WTC11 (cell line): ENCODE measurements at regions not wholly inside any gene's neighbourhood (a gene's known extent, or its start where the extent isn't known, plus 50 kb on each side); places are given as distances from the start of the nearest gene placed in this dataset.

Experiments used
- ATAC-seq: fragments of 200-7000 bp; cut with Tn5 transposase; 2 replicates; pipeline ENCODE4 v1.10.0; 2021; ENCODE audit warnings: mild to moderate bottlenecking, moderate library complexity
- CTCF ChIA-PET: fragments of 300-600 bp; sonication (Branson Sonifier 250); formaldehyde crosslinking; loops from one replicate; lab custom pipeline; 2021; ENCODE audit warnings: antibody characterized with exemption; lab: Charles Lee
- POLR2A ChIA-PET: fragments of 350-600 bp; sonication (Branson Sonifier 250); formaldehyde crosslinking; loops from one replicate; lab custom pipeline; 2021; ENCODE audit warnings: antibody characterized with exemption; lab: Charles Lee
- DNase-seq: peaks from one replicate; pipeline ENCODE4 v3.0.0; 2021; ENCODE audit warnings: low spot score
- H3K27ac Mint-ChIP-seq: 2 replicates; pipeline ENCODE4 v1.8.0; 2021; ENCODE audit warnings: mixed read lengths
- H3K27me3 Mint-ChIP-seq: 2 replicates; pipeline ENCODE4 v1.8.0; 2021; ENCODE audit warnings: low read depth, mild to moderate bottlenecking, moderate library complexity, mixed read lengths
- H3K36me3 Mint-ChIP-seq: 2 replicates; pipeline ENCODE4 v1.8.0; 2021; ENCODE audit warnings: mixed read lengths
- H3K4me1 Mint-ChIP-seq: 2 replicates; pipeline ENCODE4 v1.8.0; 2022; ENCODE audit warnings: mixed read lengths
- H3K4me3 Mint-ChIP-seq: 2 replicates; pipeline ENCODE4 v1.8.0; 2021; ENCODE audit warnings: mild to moderate bottlenecking, moderate library complexity, mixed read lengths
- H3K9me3 Mint-ChIP-seq: 2 replicates; pipeline ENCODE4 v1.8.0; 2021; ENCODE audit warnings: mixed read lengths
- CREM ChIP-seq: sonication (generic); formaldehyde crosslinking; IDR thresholded peaks from 2 replicates; pipeline ENCODE4 v1.8.1; 2022; ENCODE audit warnings: mild to moderate bottlenecking, missing genetic modification reagents, moderate library complexity
- ELF4 ChIP-seq: sonication (generic); formaldehyde crosslinking; IDR thresholded peaks from 2 replicates; pipeline ENCODE4 v1.8.1; 2022; ENCODE audit warnings: low read depth, mild to moderate bottlenecking, moderate library complexity, missing genetic modification reagents
- ETV6 ChIP-seq: sonication (generic); formaldehyde crosslinking; IDR thresholded peaks from 2 replicates; pipeline ENCODE4 v1.8.1; 2022; ENCODE audit warnings: mild to moderate bottlenecking, missing genetic modification reagents
- MYBL2 ChIP-seq: sonication (generic); formaldehyde crosslinking; IDR thresholded peaks from 2 replicates; pipeline ENCODE4 v1.8.1; 2023; ENCODE audit warnings: mild to moderate bottlenecking, moderate library complexity, missing genetic modification reagents
- RORB ChIP-seq: fragments of 250-450 bp; sonication (Bioruptor Pico); IDR thresholded peaks from 2 replicates; pipeline ENCODE4 v1.9.0; 2021; ENCODE audit warnings: mild to moderate bottlenecking
- TCF7 ChIP-seq: sonication (generic); formaldehyde crosslinking; IDR thresholded peaks from 2 replicates; pipeline ENCODE4 v1.8.0; 2022; ENCODE audit warnings: mild to moderate bottlenecking, low read depth, missing genetic modification reagents, moderate library complexity
- ZNF232 ChIP-seq: sonication (generic); formaldehyde crosslinking; IDR thresholded peaks from 2 replicates; pipeline ENCODE4 v1.8.0; 2022; ENCODE audit warnings: mild to moderate bottlenecking, missing genetic modification reagents
- ZNF263 ChIP-seq: sonication (generic); formaldehyde crosslinking; IDR thresholded peaks from 2 replicates; pipeline ENCODE4 v1.8.1; 2022; ENCODE audit warnings: low read depth, mild to moderate bottlenecking, moderate library complexity, missing genetic modification reagents
- ZNF396 ChIP-seq: fragments of 250-450 bp; sonication (Bioruptor Pico); IDR thresholded peaks from 2 replicates; pipeline ENCODE4 v1.8.0; 2021; ENCODE audit warnings: mild to moderate bottlenecking, moderate library complexity, borderline replicate concordance
- ZNF416 ChIP-seq: fragments of 250-450 bp; sonication (Bioruptor Pico); IDR thresholded peaks from 2 replicates; pipeline ENCODE4 v1.9.0; 2021; ENCODE audit warnings: mild to moderate bottlenecking, inconsistent platforms
- TF ChIP-seq, protein P1 (sequence below): sonication (generic); formaldehyde crosslinking; IDR thresholded peaks from 2 replicates; pipeline ENCODE4 v1.8.0; 2022; ENCODE audit warnings: mild to moderate bottlenecking, missing genetic modification reagents
- TF ChIP-seq, protein P2 (sequence below): fragments of 200-600 bp; IDR thresholded peaks from 2 replicates; pipeline ENCODE4 v1.8.0; 2022; ENCODE audit warnings: antibody characterized with exemption
- TF ChIP-seq, protein P3 (sequence below): sonication (generic); formaldehyde crosslinking; IDR thresholded peaks from 2 replicates; pipeline ENCODE4 v1.8.0; 2022; ENCODE audit warnings: missing genetic modification reagents
- TF ChIP-seq, protein P4 (sequence below): sonication (generic); formaldehyde crosslinking; IDR thresholded peaks from 2 replicates; pipeline ENCODE4 v1.8.0; 2023; ENCODE audit warnings: missing genetic modification reagents, mild to moderate bottlenecking, borderline replicate concordance
- TF ChIP-seq, protein P5 (sequence below): sonication (generic); formaldehyde crosslinking; IDR thresholded peaks from 2 replicates; pipeline ENCODE4 v1.8.1; 2022; ENCODE audit warnings: mild to moderate bottlenecking, missing genetic modification reagents, moderate library complexity, borderline replicate concordance
- TF ChIP-seq, protein P6 (sequence below): sonication (generic); formaldehyde crosslinking; IDR thresholded peaks from 2 replicates; pipeline ENCODE4 v1.8.1; 2022; ENCODE audit warnings: missing genetic modification reagents, borderline replicate concordance
- TF ChIP-seq, protein P7 (sequence below): sonication (generic); formaldehyde crosslinking; IDR thresholded peaks from 2 replicates; pipeline ENCODE4 v1.8.1; 2022; ENCODE audit warnings: low read depth, mild to moderate bottlenecking, moderate library complexity, missing genetic modification reagents, borderline replicate concordance

DNA sequence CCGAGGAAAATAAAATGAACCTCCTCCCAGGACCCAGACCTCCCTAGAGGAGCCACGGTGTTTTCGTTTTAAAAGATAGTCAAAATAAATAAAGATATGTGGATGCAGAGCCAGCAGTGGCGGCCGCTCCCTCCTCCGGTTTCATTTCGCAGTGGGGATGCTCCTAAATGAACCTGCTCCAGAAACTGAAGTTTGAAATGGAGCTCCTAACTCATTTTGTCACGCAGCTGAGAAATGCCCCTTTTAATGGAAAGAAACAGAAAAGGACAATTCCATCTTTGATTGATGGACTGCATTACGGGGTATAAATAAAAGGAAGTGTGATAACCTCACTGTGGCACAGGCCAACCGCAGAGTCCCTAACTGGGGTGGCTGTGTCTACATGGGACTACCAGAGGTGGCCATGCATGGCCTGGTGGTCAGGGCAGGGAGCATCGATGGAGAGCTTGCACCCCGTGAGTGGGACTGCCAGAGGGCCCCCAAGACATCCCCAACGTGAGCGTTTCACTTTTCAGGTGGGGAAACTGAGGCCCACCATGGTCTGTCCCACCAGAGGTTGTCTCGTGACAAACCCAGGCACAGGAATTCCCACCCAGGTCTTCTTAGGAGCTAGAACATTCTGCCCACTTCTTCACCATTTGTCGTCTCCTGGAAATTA lies 426.6 kb downstream of the BRD1 start:
- H3K4me3 Mint-ChIP-seq = no peak overlapping the region
- H3K4me1 Mint-ChIP-seq = peaks cover 8% of the 10 kb centered on the region; the same call in 1 of the 2 replicates
- no peak for ATAC-seq
- ChIA-PET CTCF (no interaction called here), POLR2A (no interaction called here)
- peaks cover 4% of the 10 kb centered on the region for H3K27me3 Mint-ChIP-seq
- no peaks in the 10 kb centered on the region for H3K36me3 Mint-ChIP-seq
- TF ChIP-seq, protein P1, sequence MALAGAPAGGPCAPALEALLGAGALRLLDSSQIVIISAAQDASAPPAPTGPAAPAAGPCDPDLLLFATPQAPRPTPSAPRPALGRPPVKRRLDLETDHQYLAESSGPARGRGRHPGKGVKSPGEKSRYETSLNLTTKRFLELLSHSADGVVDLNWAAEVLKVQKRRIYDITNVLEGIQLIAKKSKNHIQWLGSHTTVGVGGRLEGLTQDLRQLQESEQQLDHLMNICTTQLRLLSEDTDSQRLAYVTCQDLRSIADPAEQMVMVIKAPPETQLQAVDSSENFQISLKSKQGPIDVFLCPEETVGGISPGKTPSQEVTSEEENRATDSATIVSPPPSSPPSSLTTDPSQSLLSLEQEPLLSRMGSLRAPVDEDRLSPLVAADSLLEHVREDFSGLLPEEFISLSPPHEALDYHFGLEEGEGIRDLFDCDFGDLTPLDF (CRISPR knock-in tag) = no peak
- no peak for TF ChIP-seq ZNF263 (CRISPR knock-in tag)
- TF ChIP-seq, protein P2, sequence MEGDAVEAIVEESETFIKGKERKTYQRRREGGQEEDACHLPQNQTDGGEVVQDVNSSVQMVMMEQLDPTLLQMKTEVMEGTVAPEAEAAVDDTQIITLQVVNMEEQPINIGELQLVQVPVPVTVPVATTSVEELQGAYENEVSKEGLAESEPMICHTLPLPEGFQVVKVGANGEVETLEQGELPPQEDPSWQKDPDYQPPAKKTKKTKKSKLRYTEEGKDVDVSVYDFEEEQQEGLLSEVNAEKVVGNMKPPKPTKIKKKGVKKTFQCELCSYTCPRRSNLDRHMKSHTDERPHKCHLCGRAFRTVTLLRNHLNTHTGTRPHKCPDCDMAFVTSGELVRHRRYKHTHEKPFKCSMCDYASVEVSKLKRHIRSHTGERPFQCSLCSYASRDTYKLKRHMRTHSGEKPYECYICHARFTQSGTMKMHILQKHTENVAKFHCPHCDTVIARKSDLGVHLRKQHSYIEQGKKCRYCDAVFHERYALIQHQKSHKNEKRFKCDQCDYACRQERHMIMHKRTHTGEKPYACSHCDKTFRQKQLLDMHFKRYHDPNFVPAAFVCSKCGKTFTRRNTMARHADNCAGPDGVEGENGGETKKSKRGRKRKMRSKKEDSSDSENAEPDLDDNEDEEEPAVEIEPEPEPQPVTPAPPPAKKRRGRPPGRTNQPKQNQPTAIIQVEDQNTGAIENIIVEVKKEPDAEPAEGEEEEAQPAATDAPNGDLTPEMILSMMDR = no peak
- TF ChIP-seq, protein P3, sequence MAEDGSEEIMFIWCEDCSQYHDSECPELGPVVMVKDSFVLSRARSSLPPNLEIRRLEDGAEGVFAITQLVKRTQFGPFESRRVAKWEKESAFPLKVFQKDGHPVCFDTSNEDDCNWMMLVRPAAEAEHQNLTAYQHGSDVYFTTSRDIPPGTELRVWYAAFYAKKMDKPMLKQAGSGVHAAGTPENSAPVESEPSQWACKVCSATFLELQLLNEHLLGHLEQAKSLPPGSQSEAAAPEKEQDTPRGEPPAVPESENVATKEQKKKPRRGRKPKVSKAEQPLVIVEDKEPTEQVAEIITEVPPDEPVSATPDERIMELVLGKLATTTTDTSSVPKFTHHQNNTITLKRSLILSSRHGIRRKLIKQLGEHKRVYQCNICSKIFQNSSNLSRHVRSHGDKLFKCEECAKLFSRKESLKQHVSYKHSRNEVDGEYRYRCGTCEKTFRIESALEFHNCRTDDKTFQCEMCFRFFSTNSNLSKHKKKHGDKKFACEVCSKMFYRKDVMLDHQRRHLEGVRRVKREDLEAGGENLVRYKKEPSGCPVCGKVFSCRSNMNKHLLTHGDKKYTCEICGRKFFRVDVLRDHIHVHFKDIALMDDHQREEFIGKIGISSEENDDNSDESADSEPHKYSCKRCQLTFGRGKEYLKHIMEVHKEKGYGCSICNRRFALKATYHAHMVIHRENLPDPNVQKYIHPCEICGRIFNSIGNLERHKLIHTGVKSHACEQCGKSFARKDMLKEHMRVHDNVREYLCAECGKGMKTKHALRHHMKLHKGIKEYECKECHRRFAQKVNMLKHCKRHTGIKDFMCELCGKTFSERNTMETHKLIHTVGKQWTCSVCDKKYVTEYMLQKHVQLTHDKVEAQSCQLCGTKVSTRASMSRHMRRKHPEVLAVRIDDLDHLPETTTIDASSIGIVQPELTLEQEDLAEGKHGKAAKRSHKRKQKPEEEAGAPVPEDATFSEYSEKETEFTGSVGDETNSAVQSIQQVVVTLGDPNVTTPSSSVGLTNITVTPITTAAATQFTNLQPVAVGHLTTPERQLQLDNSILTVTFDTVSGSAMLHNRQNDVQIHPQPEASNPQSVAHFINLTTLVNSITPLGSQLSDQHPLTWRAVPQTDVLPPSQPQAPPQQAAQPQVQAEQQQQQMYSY = no peak
- TF ChIP-seq MYBL2 (CRISPR knock-in tag) = no peak
- no peak for TF ChIP-seq RORB (CRISPR knock-in tag)
- TF ChIP-seq, protein P4, sequence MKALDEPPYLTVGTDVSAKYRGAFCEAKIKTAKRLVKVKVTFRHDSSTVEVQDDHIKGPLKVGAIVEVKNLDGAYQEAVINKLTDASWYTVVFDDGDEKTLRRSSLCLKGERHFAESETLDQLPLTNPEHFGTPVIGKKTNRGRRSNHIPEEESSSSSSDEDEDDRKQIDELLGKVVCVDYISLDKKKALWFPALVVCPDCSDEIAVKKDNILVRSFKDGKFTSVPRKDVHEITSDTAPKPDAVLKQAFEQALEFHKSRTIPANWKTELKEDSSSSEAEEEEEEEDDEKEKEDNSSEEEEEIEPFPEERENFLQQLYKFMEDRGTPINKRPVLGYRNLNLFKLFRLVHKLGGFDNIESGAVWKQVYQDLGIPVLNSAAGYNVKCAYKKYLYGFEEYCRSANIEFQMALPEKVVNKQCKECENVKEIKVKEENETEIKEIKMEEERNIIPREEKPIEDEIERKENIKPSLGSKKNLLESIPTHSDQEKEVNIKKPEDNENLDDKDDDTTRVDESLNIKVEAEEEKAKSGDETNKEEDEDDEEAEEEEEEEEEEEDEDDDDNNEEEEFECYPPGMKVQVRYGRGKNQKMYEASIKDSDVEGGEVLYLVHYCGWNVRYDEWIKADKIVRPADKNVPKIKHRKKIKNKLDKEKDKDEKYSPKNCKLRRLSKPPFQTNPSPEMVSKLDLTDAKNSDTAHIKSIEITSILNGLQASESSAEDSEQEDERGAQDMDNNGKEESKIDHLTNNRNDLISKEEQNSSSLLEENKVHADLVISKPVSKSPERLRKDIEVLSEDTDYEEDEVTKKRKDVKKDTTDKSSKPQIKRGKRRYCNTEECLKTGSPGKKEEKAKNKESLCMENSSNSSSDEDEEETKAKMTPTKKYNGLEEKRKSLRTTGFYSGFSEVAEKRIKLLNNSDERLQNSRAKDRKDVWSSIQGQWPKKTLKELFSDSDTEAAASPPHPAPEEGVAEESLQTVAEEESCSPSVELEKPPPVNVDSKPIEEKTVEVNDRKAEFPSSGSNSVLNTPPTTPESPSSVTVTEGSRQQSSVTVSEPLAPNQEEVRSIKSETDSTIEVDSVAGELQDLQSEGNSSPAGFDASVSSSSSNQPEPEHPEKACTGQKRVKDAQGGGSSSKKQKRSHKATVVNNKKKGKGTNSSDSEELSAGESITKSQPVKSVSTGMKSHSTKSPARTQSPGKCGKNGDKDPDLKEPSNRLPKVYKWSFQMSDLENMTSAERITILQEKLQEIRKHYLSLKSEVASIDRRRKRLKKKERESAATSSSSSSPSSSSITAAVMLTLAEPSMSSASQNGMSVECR (CRISPR knock-in tag) = no peak
- TF ChIP-seq, protein P5, sequence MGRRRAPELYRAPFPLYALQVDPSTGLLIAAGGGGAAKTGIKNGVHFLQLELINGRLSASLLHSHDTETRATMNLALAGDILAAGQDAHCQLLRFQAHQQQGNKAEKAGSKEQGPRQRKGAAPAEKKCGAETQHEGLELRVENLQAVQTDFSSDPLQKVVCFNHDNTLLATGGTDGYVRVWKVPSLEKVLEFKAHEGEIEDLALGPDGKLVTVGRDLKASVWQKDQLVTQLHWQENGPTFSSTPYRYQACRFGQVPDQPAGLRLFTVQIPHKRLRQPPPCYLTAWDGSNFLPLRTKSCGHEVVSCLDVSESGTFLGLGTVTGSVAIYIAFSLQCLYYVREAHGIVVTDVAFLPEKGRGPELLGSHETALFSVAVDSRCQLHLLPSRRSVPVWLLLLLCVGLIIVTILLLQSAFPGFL = no peak
- no peak for TF ChIP-seq ZNF416 (CRISPR knock-in tag)
- TF ChIP-seq ZNF232 (CRISPR knock-in tag) = no peak
- no peak for TF ChIP-seq ELF4 (CRISPR knock-in tag)
- TF ChIP-seq, protein P6, sequence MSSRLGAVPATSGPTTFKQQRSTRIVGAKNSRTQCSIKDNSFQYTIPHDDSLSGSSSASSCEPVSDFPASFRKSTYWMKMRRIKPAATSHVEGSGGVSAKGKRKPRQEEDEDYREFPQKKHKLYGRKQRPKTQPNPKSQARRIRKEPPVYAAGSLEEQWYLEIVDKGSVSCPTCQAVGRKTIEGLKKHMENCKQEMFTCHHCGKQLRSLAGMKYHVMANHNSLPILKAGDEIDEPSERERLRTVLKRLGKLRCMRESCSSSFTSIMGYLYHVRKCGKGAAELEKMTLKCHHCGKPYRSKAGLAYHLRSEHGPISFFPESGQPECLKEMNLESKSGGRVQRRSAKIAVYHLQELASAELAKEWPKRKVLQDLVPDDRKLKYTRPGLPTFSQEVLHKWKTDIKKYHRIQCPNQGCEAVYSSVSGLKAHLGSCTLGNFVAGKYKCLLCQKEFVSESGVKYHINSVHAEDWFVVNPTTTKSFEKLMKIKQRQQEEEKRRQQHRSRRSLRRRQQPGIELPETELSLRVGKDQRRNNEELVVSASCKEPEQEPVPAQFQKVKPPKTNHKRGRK (CRISPR knock-in tag) = no peak
- TF ChIP-seq TCF7 (CRISPR knock-in tag) = no peak
- TF ChIP-seq ZNF396 (CRISPR knock-in tag) = no peak
- TF ChIP-seq ETV6 (CRISPR knock-in tag) = no peak
- no peak for TF ChIP-seq CREM (CRISPR knock-in tag)
- TF ChIP-seq, protein P7, sequence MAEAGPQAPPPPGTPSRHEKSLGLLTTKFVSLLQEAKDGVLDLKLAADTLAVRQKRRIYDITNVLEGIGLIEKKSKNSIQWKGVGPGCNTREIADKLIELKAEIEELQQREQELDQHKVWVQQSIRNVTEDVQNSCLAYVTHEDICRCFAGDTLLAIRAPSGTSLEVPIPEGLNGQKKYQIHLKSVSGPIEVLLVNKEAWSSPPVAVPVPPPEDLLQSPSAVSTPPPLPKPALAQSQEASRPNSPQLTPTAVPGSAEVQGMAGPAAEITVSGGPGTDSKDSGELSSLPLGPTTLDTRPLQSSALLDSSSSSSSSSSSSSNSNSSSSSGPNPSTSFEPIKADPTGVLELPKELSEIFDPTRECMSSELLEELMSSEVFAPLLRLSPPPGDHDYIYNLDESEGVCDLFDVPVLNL (CRISPR knock-in tag) = no peak
- no peak for DNase-seq
- H3K9me3 Mint-ChIP-seq = peaks cover 11% of the 10 kb centered on the region
- no peak overlapping the region for H3K27ac Mint-ChIP-seq
